HG02938 (cell line): ENCODE measurements at regions not wholly inside any gene's neighbourhood (a gene's known extent, or its start where the extent isn't known, plus 50 kb on each side); places are given as distances from the start of the nearest gene placed in this dataset.
"Not testable (repeated sequence)": the region's sequence is repeated elsewhere in the genome, so short reads cannot be mapped to it uniquely, and the experiment has no call there.

Source experiments
- ATAC-seq: cut with Tn5 transposase; IDR thresholded peaks from one replicate; pipeline ENCODE4 v1.9.1; 2021; ENCODE audit warnings: mild to moderate bottlenecking, moderate library complexity; ENCODE audit not compliant: unreplicated experiment

DNA sequence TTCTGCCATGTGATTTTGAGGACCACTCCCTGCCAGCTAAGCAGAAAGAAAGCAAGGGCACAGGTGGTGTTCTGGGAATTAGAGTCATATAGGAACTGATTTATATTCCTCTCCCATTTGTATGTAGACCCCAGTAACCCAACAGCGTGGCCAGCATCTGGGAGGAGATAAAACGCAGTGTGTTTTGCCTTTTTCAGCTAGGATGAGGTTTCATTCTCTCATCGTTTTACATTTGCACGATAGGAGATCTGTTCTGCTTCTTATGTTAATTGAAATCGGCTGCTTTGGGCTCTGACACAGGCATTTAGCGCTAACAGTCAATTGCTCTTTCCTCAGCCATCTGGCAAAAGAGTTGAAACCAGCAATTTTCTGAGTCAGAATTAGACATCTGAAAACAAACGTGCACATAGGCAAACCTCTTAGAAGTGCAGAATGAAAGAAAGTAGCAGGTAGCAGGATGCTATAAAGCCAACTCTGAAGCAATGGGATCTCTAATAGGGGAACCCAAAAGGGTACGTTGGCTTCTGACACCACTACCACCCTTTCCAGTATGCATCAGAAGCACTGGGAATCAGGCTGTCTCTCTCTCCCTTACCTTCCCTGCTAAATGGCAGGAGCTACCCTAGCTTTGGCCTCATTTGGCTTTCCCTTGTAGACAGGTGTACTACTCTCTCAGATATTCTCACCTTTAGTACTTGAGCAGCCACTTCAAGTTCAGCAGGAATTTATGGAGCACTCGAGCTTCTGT, 219.1 kb downstream of the PHLDA1 start:
- no peak for ATAC-seq

- ATAC-seq, result no peak
These were observed 221.8 kb downstream of the PHLDA1 start for GRCh38 chr12:75809746-75810145.

GRCh38 chr12:75807494-75807893, 224.1 kb downstream of the PHLDA1 start:
- no peak for ATAC-seq

GRCh38 chr12:75805905-75806304, 225.7 kb downstream of the PHLDA1 start:
- ATAC-seq, result no peak

GRCh38 chr12:75805320-75805719, 226.3 kb downstream of the PHLDA1 start:
- no peak for ATAC-seq

GRCh38 chr12:75798136-75798926, 233.2 kb downstream of the PHLDA1 start:
- ATAC-seq, result no peak

- no peak for ATAC-seq
These were observed 236.5 kb downstream of the PHLDA1 start for GRCh38 chr12:75795125-75795524.

- ATAC-seq, result no peak
These were observed 238.9 kb downstream of the PHLDA1 start for GRCh38 chr12:75792687-75793086.

GRCh38 chr12:75790219-75790618, 241.4 kb downstream of the PHLDA1 start:
- ATAC-seq, result no peak

DNA sequence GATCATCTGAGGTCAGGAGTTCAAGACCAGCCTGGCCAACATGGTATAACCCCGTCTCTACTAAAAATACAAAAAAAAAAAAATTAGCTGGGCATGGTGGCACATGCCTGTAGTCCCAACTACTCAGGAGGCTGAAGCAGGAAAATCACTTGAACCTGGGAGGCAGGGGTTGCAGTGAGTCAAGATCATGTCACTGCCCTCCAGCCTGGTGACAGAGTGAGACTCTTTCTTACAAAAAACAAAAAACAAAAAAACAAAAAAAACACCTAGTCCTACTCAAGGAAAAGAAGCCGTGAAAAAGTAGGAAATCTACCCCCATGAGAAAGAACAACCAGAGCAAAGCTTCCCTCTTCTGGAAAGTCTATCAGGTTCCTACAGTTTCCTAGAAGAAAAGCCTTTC, 244.4 kb downstream of the PHLDA1 start:
- not testable (repeated sequence) for ATAC-seq

DNA sequence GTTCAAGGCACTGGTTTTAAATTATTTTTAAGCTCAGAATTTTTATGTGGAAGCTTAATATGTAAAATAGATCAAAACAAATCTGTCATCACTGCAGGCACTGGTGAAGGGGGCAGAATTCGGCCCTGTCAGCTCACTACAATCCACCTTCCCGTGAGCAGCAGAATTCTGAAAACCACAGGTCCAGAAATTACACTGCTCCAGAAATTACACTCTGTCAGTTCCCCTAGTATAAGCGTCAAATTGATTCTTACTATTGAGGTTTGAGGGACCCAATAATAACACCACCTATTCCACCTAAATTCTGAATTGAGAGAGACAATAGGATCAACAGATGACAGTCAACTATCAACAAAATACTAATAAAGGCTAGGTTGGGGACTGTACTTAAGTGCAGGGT, 245.5 kb downstream of the PHLDA1 start:
- no peak for ATAC-seq

GRCh38 chr12:75784591-75784990, 247.0 kb downstream of the PHLDA1 start:
- no peak for ATAC-seq

- ATAC-seq, result no peak
These were observed 248.3 kb downstream of the PHLDA1 start for GRCh38 chr12:75783093-75783877.

GRCh38 chr12:75782069-75782581, 249.5 kb downstream of the PHLDA1 start:
- no peak for ATAC-seq

DNA sequence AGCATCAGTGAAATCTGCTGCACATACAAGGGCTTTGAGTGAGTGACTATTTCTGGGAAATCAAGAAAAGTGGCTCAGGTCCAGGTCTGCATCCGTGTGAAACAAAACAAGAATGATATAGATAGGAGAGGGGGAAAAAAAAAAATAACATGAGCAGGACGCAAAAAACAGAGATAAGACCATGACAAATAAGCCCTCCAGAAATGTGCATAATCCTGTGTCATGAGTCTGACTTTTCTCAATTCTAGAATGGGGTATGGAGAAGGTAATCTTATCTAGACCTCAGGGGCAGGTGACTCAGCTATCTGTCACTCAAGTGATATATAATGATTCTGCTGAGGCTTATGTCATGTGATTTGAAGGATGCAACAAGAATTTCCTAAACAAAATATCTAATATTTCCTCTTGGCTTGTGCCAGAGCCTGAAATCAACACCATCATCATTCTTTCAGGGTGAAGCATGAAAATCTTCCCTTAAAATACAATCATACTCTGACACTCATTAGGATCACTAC, 250.0 kb downstream of the PHLDA1 start:
- no peak for ATAC-seq

- ATAC-seq, result no peak
These were observed 251.6 kb downstream of the PHLDA1 start for GRCh38 chr12:75779891-75780496.

DNA sequence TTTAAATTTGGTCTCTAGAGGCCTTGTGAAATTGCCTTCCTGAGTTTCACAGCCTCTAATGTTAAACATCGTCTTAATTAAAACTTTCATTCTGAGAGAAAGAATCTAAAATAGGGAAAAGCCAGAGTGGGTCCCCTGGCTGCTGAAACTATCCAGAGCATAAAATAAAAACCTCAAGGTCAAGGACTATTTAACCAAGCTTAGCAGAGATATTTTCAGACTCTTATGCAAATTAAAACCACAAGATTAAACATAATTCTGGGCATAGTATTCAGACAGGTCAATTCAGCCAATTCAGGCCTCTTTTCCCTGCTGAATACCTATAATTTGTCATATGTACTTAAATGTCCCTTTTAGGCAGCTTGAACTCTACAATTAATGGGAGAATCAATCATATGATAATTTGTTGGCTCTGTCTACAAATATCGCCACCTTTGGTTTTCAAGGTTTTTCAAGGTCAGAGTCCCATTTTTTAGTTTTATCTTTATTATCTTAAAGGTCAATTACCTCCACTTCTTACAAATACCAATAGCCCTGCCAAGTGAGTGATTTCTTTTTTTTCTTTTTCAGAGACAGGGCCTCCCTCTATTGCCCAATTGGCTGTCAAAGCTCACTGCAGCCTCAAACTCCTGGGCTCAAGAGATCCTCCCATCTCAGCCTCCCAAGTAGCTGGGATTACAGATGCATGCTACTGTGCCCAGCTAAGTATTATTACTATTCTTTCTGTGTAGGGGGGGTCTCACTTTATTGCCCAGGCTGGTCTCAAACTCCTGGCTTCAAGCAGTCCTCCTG, 257.1 kb downstream of the PHLDA1 start:
- ATAC-seq, result peak; percentile 51

GRCh38 chr12:75773377-75773776, 258.2 kb downstream of the PHLDA1 start:
- ATAC-seq, result no peak

- ATAC-seq, result no peak
These were observed 259.6 kb upstream of the KRR1 start for GRCh38 chr12:75771023-75771422.

GRCh38 chr12:75767957-75768356, 256.5 kb upstream of the KRR1 start:
- ATAC-seq, result no peak
